ENCODE measurements at regions not wholly inside any gene's neighbourhood (a gene's known extent, or its start where the extent isn't known, plus 50 kb on each side); places are given as distances from the start of the nearest gene placed in this dataset.

DNA sequence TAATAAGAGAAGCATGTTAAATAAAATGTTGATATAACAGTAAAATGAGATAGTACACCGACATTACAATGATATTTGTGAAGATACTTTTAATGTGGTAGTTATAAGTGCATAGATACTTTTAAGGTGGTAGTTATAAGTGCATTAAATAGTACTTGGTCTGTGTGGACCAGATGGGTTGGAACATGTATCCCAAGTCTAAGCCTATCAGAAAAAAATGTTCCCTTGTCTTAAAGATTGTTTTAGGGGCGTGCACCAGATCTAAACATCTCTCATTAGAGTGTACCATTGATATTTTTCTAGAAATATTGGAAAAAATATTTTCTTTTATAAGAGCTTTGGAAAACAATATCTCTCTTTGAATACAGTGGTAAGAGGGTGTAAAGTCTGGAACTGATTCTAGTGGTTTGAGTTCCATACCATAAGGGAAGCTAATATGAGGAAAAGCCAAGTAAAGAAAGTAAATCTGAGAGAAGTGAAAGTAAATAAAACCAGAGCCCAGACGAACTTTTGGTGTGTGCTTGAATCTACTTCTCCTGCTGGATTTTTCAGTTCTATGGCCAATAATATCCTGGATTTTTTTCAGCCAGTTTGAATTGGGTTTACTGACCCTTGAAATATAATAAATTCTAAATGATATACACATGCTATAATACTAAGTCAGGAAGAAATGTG, 175.3 kb downstream of the MBL2 start:
- TF ChIP-seq, protein P1, sequence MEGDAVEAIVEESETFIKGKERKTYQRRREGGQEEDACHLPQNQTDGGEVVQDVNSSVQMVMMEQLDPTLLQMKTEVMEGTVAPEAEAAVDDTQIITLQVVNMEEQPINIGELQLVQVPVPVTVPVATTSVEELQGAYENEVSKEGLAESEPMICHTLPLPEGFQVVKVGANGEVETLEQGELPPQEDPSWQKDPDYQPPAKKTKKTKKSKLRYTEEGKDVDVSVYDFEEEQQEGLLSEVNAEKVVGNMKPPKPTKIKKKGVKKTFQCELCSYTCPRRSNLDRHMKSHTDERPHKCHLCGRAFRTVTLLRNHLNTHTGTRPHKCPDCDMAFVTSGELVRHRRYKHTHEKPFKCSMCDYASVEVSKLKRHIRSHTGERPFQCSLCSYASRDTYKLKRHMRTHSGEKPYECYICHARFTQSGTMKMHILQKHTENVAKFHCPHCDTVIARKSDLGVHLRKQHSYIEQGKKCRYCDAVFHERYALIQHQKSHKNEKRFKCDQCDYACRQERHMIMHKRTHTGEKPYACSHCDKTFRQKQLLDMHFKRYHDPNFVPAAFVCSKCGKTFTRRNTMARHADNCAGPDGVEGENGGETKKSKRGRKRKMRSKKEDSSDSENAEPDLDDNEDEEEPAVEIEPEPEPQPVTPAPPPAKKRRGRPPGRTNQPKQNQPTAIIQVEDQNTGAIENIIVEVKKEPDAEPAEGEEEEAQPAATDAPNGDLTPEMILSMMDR (conservative IDR thresholded peaks at IDR 0.05 in 1 of 2, IDR thresholded peaks at IDR 0.05 in 1 of 2; ENCODE audit: extremely low read depth in 1 of 2, insufficient read depth in 1 of 2, low read depth in 1 of 2, low read length in 2 of 2) = no peak
- no peak for TF ChIP-seq EZH2 (IDR thresholded peaks at IDR 0.05; ENCODE audit: borderline replicate concordance, low read length)
